Peyer's patch (tissue), 4 donors: ENCODE measurements at regions not wholly inside any gene's neighbourhood (a gene's known extent, or its start where the extent isn't known, plus 50 kb on each side); places are given as distances from the start of the nearest gene placed in this dataset.
"Not testable (repeated sequence)": the region's sequence is repeated elsewhere in the genome, so short reads cannot be mapped to it uniquely, and the experiment has no call there.

ENCODE experiments used
- DNase-seq, 3 donors: peaks; one replicate each; pipeline ENCODE4 v3.0.0-alpha.2; 2017 to 2019
- H3K27ac ChIP-seq, 4 donors: fragments of 200-600 bp; sonication (generic); one replicate each; pipeline ENCODE4 v1.5.1; 2016 to 2019
- H3K27me3 ChIP-seq, 2 donors: fragments of 200-600 bp; sonication (generic); one replicate each; pipeline ENCODE4 v1.5.1; 2019
- H3K36me3 ChIP-seq, 3 donors: fragments of 200-600 bp; sonication (generic); one replicate each; pipeline ENCODE4 v1.5.1; 2016 to 2019
- H3K4me1 ChIP-seq, 4 donors: fragments of 200-600 bp; sonication (generic); one replicate each; pipeline ENCODE4 v1.5.1; 2016 to 2019
- H3K4me3 ChIP-seq, 4 donors: fragments of 200-600 bp; sonication (generic); 1 replicate in 3 of 4; 2 replicates in 1 of 4; pipeline ENCODE4 v1.5.1; 2016 to 2019; ENCODE audit warnings: mild to moderate bottlenecking in 1 of 4
- H3K9me3 ChIP-seq, 4 donors: fragments of 200-600 bp; sonication (generic); one replicate each; pipeline ENCODE4 v1.5.1; 2016 to 2019; ENCODE audit warnings: mild to moderate bottlenecking in 1 of 4
- POLR2A ChIP-seq, 2 donors: fragments of 450-650 bp; IDR thresholded peaks; one replicate each; pipeline ENCODE4 v1.5.1; 2017; ENCODE audit warnings: antibody characterized with exemption in 2 of 2, mild to moderate bottlenecking in 2 of 2, moderate library complexity in 2 of 2
- TF ChIP-seq, protein P1 (sequence below), 6 experiments: fragments of 450-650 bp in 4 of 6; fragments of 200-600 bp in 2 of 6; sonication (generic) in 1 of 6; IDR thresholded peaks; one replicate each; pipeline ENCODE4 v1.5.1; 2017 to 2019; ENCODE audit warnings: antibody characterized with exemption in 6 of 6, mild to moderate bottlenecking in 3 of 6, moderate library complexity in 1 of 6

DNA sequence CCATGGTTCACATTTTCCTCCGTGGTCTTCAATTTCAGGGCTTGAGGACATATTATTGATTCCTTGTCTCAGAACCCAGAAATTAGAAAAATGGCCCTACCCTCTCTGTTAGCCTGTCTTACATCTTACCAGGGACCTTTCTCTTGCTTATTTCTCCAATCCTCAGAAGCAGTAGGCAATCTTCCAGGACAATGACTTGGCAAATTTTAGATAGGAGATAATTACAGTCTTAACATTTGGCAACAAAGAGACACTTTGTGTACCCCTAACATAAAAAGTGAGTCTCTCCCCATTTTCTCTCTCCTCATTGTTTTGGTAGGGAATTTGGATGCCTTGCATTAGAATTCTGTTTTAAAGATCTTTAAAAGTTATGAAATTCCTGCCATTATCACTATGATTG is 778.1 kb upstream of the SLIT2 start:
- Histone ChIP-seq H3K27me3 (no peaks in the 10 kb centered on the region), H3K27ac (no peak overlapping the region), H3K4me3 (no peak overlapping the region), H3K4me1 (no peaks in the 10 kb centered on the region), H3K9me3 (no peaks in the 10 kb centered on the region), H3K36me3 (no peaks in the 10 kb centered on the region)
- no peak for TF ChIP-seq POLR2A (IDR thresholded peaks at IDR 0.05)
- TF ChIP-seq, protein P1, sequence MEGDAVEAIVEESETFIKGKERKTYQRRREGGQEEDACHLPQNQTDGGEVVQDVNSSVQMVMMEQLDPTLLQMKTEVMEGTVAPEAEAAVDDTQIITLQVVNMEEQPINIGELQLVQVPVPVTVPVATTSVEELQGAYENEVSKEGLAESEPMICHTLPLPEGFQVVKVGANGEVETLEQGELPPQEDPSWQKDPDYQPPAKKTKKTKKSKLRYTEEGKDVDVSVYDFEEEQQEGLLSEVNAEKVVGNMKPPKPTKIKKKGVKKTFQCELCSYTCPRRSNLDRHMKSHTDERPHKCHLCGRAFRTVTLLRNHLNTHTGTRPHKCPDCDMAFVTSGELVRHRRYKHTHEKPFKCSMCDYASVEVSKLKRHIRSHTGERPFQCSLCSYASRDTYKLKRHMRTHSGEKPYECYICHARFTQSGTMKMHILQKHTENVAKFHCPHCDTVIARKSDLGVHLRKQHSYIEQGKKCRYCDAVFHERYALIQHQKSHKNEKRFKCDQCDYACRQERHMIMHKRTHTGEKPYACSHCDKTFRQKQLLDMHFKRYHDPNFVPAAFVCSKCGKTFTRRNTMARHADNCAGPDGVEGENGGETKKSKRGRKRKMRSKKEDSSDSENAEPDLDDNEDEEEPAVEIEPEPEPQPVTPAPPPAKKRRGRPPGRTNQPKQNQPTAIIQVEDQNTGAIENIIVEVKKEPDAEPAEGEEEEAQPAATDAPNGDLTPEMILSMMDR (IDR thresholded peaks at IDR 0.05) = no peak
- no peak for DNase-seq

DNA sequence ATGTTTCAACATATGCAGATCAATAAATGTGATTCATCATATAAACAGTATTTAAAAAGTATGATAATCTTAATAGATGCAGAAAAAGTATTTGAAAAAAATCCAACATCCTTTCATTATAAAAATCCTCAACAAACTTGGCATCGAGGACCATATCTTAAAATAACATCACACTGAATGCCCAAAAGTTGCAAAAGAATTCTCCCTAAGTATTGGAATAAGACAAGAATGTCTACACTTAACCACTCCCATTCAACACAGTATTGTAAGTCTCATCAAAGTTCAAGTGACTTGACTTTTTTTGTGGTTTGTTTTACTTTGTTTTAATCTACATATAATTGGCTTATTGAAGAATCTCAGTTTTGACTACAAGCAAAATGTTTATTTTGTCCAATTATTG is 779.0 kb upstream of the SLIT2 start:
- Histone ChIP-seq H3K9me3 (no peaks in the 10 kb centered on the region), H3K27me3 (no peaks in the 10 kb centered on the region), H3K27ac (no peak overlapping the region), H3K4me1 (no peaks in the 10 kb centered on the region), H3K4me3 (no peak overlapping the region), H3K36me3 (no peaks in the 10 kb centered on the region)
- no peak for DNase-seq
- no peak for TF ChIP-seq POLR2A (IDR thresholded peaks at IDR 0.05)
- TF ChIP-seq, protein P1 (IDR thresholded peaks at IDR 0.05) = no peak

- not testable (repeated sequence) for H3K27ac ChIP-seq, DNase-seq, H3K4me1 ChIP-seq, H3K36me3 ChIP-seq, H3K27me3 ChIP-seq, H3K4me3 ChIP-seq, H3K9me3 ChIP-seq
Measured at GRCh38 chr4:19470001-19470400, 781.7 kb upstream of the SLIT2 start.

GRCh38 chr4:19462117-19462516 is 789.6 kb upstream of the SLIT2 start:
- no peaks in the 10 kb centered on the region for H3K27me3 ChIP-seq
- H3K36me3 ChIP-seq = no peaks in the 10 kb centered on the region
- TF ChIP-seq POLR2A (IDR thresholded peaks at IDR 0.05) = no peak
- TF ChIP-seq, protein P1 (IDR thresholded peaks at IDR 0.05) = no peak
- no peak for DNase-seq
- H3K4me1 ChIP-seq = no peaks in the 10 kb centered on the region
- no peak overlapping the region for H3K27ac ChIP-seq
- H3K4me3 ChIP-seq = no peak overlapping the region
- H3K9me3 ChIP-seq = no peaks in the 10 kb centered on the region

- Histone ChIP-seq H3K27ac (no peak overlapping the region), H3K4me1 (no peaks in the 10 kb centered on the region), H3K4me3 (no peak overlapping the region), H3K9me3 (peaks cover 0 to 2% (median 0%) of the 10 kb centered on the region in 4 donors), H3K36me3 (no peaks in the 10 kb centered on the region), H3K27me3 (no peaks in the 10 kb centered on the region)
- no peak for TF ChIP-seq POLR2A (IDR thresholded peaks at IDR 0.05)
- TF ChIP-seq, protein P1 (IDR thresholded peaks at IDR 0.05) = no peak
- DNase-seq = no peak
Measured at GRCh38 chr4:19455850-19456602, 795.7 kb upstream of the SLIT2 start.

DNA sequence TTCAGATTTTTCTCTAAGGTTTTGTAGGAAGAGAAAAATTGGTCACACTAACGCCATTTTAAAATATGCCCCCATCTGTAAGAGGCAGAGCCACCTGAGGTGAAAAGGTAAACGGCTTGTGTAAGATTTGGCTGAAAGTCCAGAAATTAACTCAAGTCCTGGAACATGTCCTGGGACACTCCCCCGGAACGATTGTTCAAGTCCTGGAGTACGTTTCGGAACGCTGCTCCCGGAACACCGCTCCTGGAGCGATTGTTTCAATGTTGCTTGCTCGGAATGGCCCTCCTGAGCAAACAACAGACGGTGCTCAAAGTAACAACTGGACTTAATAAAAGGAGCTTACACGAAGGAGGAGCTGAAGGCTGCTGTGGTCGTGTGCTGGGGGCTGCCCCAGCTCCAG is 796.5 kb upstream of the SLIT2 start:
- H3K4me1 ChIP-seq = no peaks in the 10 kb centered on the region
- H3K9me3 ChIP-seq = peaks cover 0 to 2% (median 0%) of the 10 kb centered on the region in 4 donors
- no peak for DNase-seq
- H3K36me3 ChIP-seq = no peaks in the 10 kb centered on the region
- no peaks in the 10 kb centered on the region for H3K27me3 ChIP-seq
- TF ChIP-seq POLR2A (IDR thresholded peaks at IDR 0.05) = no peak
- TF ChIP-seq, protein P1 (IDR thresholded peaks at IDR 0.05) = no peak
- H3K4me3 ChIP-seq = no peak overlapping the region
- H3K27ac ChIP-seq = no peak overlapping the region
